BE2C (cell line): ENCODE measurements at regions not wholly inside any gene's neighbourhood (a gene's known extent, or its start where the extent isn't known, plus 50 kb on each side); places are given as distances from the start of the nearest gene placed in this dataset.

Experiments used
- DNase-seq: peaks from one replicate; pipeline ENCODE4 v3.0.0-alpha.2; 2020
- H3K27me3 ChIP-seq: fragments of 250-450 bp; sonication (Bioruptor Pico); 2 replicates; pipeline ENCODE4 v1.5.1; 2020; ENCODE audit warnings: mild to moderate bottlenecking
- H3K36me3 ChIP-seq: fragments of 250-450 bp; sonication (Bioruptor Pico); 2 replicates; pipeline ENCODE4 v1.5.1; 2020; ENCODE audit warnings: mild to moderate bottlenecking
- H3K4me1 ChIP-seq: fragments of 250-450 bp; sonication (Bioruptor Pico); 2 replicates; pipeline ENCODE4 v1.5.1; 2020
- H3K4me3 ChIP-seq: 2 replicates; pipeline ENCODE4 v1.5.1; 2011; ENCODE audit warnings: low read depth, low read length
- H3K9me3 ChIP-seq: fragments of 250-450 bp; sonication (Bioruptor Pico); 2 replicates; pipeline ENCODE4 v1.5.1; 2020
- CTCF ChIP-seq: IDR thresholded peaks from 2 replicates; pipeline ENCODE4 v1.5.1; 2012; ENCODE audit warnings: mild to moderate bottlenecking, low read depth, low read length

- no peak for DNase-seq
- H3K36me3 ChIP-seq: no peaks in the 10 kb centered on the region
- no peak for TF ChIP-seq CTCF
These were observed 201.2 kb downstream of the NOL4 start for GRCh38 chr18:34023471-34023870.

GRCh38 chr18:34018336-34018735 lies 206.4 kb downstream of the NOL4 start:
- Histone ChIP-seq H3K36me3 (0 out of 2 replicates have a peak, but pooled peaks cover 2% of the 10 kb centered on the region), H3K4me1 (no peaks in the 10 kb centered on the region), H3K4me3 (no peak overlapping the region), H3K27me3 (no peaks in the 10 kb centered on the region), H3K9me3 (no peaks in the 10 kb centered on the region)
- TF ChIP-seq CTCF: no peak
- DNase-seq: no peak

More at GRCh38 chr18:34023471-34023870, 201.2 kb downstream of the NOL4 start:
- Histone ChIP-seq H3K4me1 (no peaks in the 10 kb centered on the region), H3K27me3 (no peaks in the 10 kb centered on the region), H3K4me3 (no peak overlapping the region), H3K9me3 (no peaks in the 10 kb centered on the region)

- H3K4me1 ChIP-seq: no peaks in the 10 kb centered on the region
- DNase-seq: no peak
- H3K27me3 ChIP-seq: no peaks in the 10 kb centered on the region
- no peak overlapping the region for H3K4me3 ChIP-seq
- H3K9me3 ChIP-seq: no peaks in the 10 kb centered on the region
- TF ChIP-seq CTCF: no peak
- no peaks in the 10 kb centered on the region for H3K36me3 ChIP-seq
These were observed 221.0 kb downstream of the NOL4 start for GRCh38 chr18:34003687-34004086.

GRCh38 chr18:34002130-34002529 lies 222.6 kb downstream of the NOL4 start:
- no peak for DNase-seq
- TF ChIP-seq CTCF: no peak

GRCh38 chr18:34001376-34001775 lies 223.3 kb downstream of the NOL4 start:
- Histone ChIP-seq H3K9me3 (no peaks in the 10 kb centered on the region), H3K4me3 (no peak overlapping the region), H3K27me3 (no peaks in the 10 kb centered on the region), H3K4me1 (no peaks in the 10 kb centered on the region), H3K36me3 (no peaks in the 10 kb centered on the region)
- no peak for DNase-seq
- TF ChIP-seq CTCF: no peak

More at GRCh38 chr18:34002130-34002529, 222.6 kb downstream of the NOL4 start:
- H3K4me3 ChIP-seq: no peak overlapping the region
- H3K36me3 ChIP-seq: no peaks in the 10 kb centered on the region
- H3K9me3 ChIP-seq: no peaks in the 10 kb centered on the region
- no peaks in the 10 kb centered on the region for H3K4me1 ChIP-seq
- no peaks in the 10 kb centered on the region for H3K27me3 ChIP-seq

- DNase-seq: no peak
- Histone ChIP-seq H3K27me3 (no peaks in the 10 kb centered on the region), H3K9me3 (no peaks in the 10 kb centered on the region)
These were observed 237.5 kb downstream of the NOL4 start for GRCh38 chr18:33987206-33987605.

More at GRCh38 chr18:33987206-33987605, 237.5 kb downstream of the NOL4 start:
- no peak for TF ChIP-seq CTCF
- no peak overlapping the region for H3K4me3 ChIP-seq
- no peaks in the 10 kb centered on the region for H3K36me3 ChIP-seq
- no peaks in the 10 kb centered on the region for H3K4me1 ChIP-seq
